ENCODE measurements at regions not wholly inside any gene's neighbourhood (a gene's known extent, or its start where the extent isn't known, plus 50 kb on each side); places are given as distances from the start of the nearest gene placed in this dataset.
A peak's percentile ranks its signal among the peaks of the same experiment; 100 is the strongest.

DNA sequence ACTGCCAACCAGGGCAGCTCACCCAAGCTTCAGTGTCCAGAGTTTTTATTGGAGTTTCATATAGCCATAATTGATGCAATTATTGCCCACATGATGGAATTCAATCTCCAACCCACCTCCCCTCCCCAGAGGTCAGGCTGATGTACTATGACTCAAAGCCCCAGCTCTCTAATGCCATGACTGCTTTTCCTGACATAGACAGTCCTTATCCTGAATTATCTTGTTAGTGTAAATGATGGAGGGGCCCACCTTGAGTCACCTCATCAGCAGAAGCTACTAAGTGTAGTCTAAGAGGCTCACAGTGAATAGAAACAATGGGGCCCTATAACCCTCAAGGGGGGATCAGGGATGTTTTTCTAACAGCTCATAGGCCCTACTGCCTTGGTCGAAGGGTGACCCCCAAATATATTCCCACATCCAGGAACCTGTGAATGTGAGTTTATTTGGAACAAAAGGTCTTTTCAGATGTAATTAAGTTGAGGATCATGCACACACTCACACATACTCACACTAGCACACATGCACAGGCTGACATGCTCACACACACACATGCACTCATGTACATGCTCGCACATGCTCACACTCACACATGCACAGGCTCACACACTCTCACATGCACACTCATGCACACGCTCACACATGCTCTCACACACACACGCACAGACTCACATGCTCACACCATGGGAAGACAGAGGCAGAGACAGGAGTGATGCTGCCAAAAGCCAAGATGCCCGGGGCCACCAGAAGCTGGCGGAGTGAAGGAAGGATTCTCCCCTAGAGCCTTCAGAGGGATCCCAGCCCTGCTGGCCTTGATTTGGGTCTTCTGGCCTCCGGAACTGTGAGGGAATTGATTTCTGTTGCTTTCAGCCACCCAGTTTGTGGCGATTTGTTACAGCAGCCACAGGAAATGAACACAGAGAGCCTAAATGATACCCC, 131.2 kb upstream of the SMAD3 start:
- no peak for FAIRE-seq
- Histone ChIP-seq H3K79me2 (ENCODE audit: control insufficient read depth in 1 of 2, insufficient read depth in 2 of 2, low read length in 2 of 2) (no peaks in the 10 kb centered on the region), H4K91ac (replicated peaks; ENCODE audit: insufficient read length, low read length) (peak overlapping the region; percentile 62), H3K23ac (ENCODE audit: insufficient read length) (no peak overlapping the region), H2BK20ac (ENCODE audit: low read length) (no peak overlapping the region), H4K8ac (ENCODE audit: extremely low read depth, insufficient read depth, low read length) (no peak overlapping the region), H2BK120ac (replicated peaks; ENCODE audit: low read depth, low read length) (no peak overlapping the region), H3K4me2 (ENCODE audit: insufficient read depth in 1 of 2, low read depth in 2 of 2, low read length in 2 of 2) (no peak overlapping the region), H3K27ac (ENCODE audit: low read depth, low read length) (no peak overlapping the region), H2BK5ac (ENCODE audit: low read depth, low read length) (no peak overlapping the region), H3K23me2 (ENCODE audit: low read depth, low read length) (peaks cover 2% of the 10 kb centered on the region; the same call in 1 of the 2 replicates), H2AFZ (ENCODE audit: low read length) (no peak overlapping the region), H3K27me3 (replicated peaks in 1 of 4; ENCODE audit: control insufficient read depth in 3 of 4, extremely low read depth in 1 of 4, insufficient read depth in 3 of 4, low read length in 3 of 4) (no peaks in the 10 kb centered on the region), H3K4me1 (replicated peaks in 1 of 4; ENCODE audit: control insufficient read depth in 3 of 4, insufficient read depth in 4 of 4, low read length in 3 of 4) (peaks cover 0 to 10% (median 5%) of the 10 kb centered on the region in 4 experiments; a peak in 4 of 7 replicates), H3K36me3 (ENCODE audit: control insufficient read depth in 2 of 4, insufficient read depth in 4 of 4, low read length in 3 of 4) (peaks cover 0 to 4% (median 1%) of the 10 kb centered on the region in 4 experiments; a peak in 1 of 8 replicates), H3K4me3 (ENCODE audit: extremely low read depth in 1 of 4, insufficient read depth in 2 of 4, low read depth in 3 of 4, low read length in 4 of 4) (no peak overlapping the region), H2BK15ac (ENCODE audit: low read length) (0 out of 2 replicates have a peak overlapping the region, but pooled peaks have one; percentile 82), H3K14ac (ENCODE audit: insufficient read length) (no peak overlapping the region), H2AK5ac (ENCODE audit: low read depth, low read length) (no peak overlapping the region; the same call in 1 of the 2 replicates), H4K20me1 (replicated peaks in 1 of 2; ENCODE audit: control insufficient read depth in 1 of 2, insufficient read depth in 2 of 2, low read length in 2 of 2) (peaks cover 0 to 3% of the 10 kb centered on the region in 2 experiments), H4K5ac (ENCODE audit: insufficient read length, low read depth, low read length) (no peak overlapping the region), H3K79me1 (ENCODE audit: low read depth, low read length) (no peaks in the 10 kb centered on the region), H3K4ac (replicated peaks; ENCODE audit: insufficient read length, low read depth, low read length) (no peak overlapping the region), H3K9me3 (ENCODE audit: insufficient read depth in 2 of 2, low read depth in 1 of 2, low read length in 1 of 2) (peaks cover 16 to 23% of the 10 kb centered on the region in 2 experiments), H2BK12ac (ENCODE audit: low read depth, low read length) (no peak overlapping the region), H3K56ac (replicated peaks; ENCODE audit: insufficient read length, low read depth, low read length) (no peak overlapping the region), H3K18ac (ENCODE audit: extremely low read depth, low read length) (no peak overlapping the region), H3K9ac (replicated peaks in 1 of 4; ENCODE audit: extremely low read depth in 1 of 4, low read depth in 3 of 4, low read length in 3 of 4) (no peak overlapping the region)
- 94% methylated on average over 8 of the region's 8 CpGs; no CpG with 5 or more reads in 1 of the 2 experiments for WGBS, 2 experiments (ENCODE audit: extremely low coverage in 1 of 2, insufficient coverage in 1 of 2, insufficient read length in 1 of 2, insufficient replicate concordance in 2 of 2, low coverage in 1 of 2, low lambda C conversion rate in 2 of 2, missing lambda C conversion rate in 1 of 2)
- ChIA-PET POLR2A (ENCODE audit: partially characterized antibody) (no interaction called here), CTCF (ENCODE audit: partially characterized antibody) (interaction anchor here (1.1 to 1.6 kb wide), 2 partner anchors 11 to 30 kb away, joined by 5 read pairs; no protein-coding TSS in a partner anchor)
- no peak for DNase-seq (ENCODE audit: low read depth in 1 of 2, low spot score in 2 of 2)
- TF ChIP-seq SAP30 (IDR thresholded peaks at IDR 0.05; ENCODE audit: insufficient read depth, insufficient replicate concordance, low read length) (no peak), TAF1 (IDR thresholded peaks at IDR 0.05; ENCODE audit: low read depth, low read length) (no peak), KDM1A (IDR thresholded peaks at IDR 0.05; ENCODE audit: borderline replicate concordance, low read length) (no peak), EGR1 (IDR thresholded peaks at IDR 0.05; ENCODE audit: borderline replicate concordance, low read depth, low read length) (no peak), TAF7 (optimal IDR thresholded peaks at IDR 0.05; ENCODE audit: borderline replicate concordance, low read depth, low read length) (no peak), EZH2 (IDR thresholded peaks at IDR 0.05; ENCODE audit: low read depth, low read length, severe bottlenecking) (no peak), CHD1 (IDR thresholded peaks at IDR 0.05; ENCODE audit: low read depth, low read length) (no peak), SRF (IDR thresholded peaks at IDR 0.05; ENCODE audit: low read depth, low read length) (no peak), ASH2L (IDR thresholded peaks at IDR 0.05; ENCODE audit: low read length) (no peak), POLR2AphosphoS5 (IDR thresholded peaks at IDR 0.05; ENCODE audit: low read depth, low read length) (no peak), CREB1 (IDR thresholded peaks at IDR 0.05) (no peak), MAFK (IDR thresholded peaks at IDR 0.05; ENCODE audit: low read depth, low read length) (no peak), CBX8 (IDR thresholded peaks at IDR 0.05; ENCODE audit: borderline replicate concordance, low read depth, low read length) (no peak)
